GDM1 (cell line): ENCODE measurements at regions not wholly inside any gene's neighbourhood (a gene's known extent, or its start where the extent isn't known, plus 50 kb on each side); places are given as distances from the start of the nearest gene placed in this dataset.
A peak's percentile ranks its signal among the peaks of the same experiment; 100 is the strongest.

Source experiments
- DNase-seq: peaks from one replicate; lab custom pipeline; 2025; lab: John Stamatoyannopoulos, UW

- peak; percentile 22 for DNase-seq
Measured at GRCh38 chr13:76711550-76712182, 174.5 kb downstream of the KCTD12 start.

- no peak for DNase-seq
Measured at GRCh38 chr13:76709851-76710250, 176.4 kb downstream of the KCTD12 start.

GRCh38 chr13:76708138-76708688 is 178.0 kb downstream of the KCTD12 start:
- no peak for DNase-seq

- DNase-seq: no peak
Measured at GRCh38 chr13:76707360-76707759, 178.8 kb downstream of the KCTD12 start.

- no peak for DNase-seq
Measured at GRCh38 chr13:76703621-76704288, 182.4 kb downstream of the KCTD12 start.

- no peak for DNase-seq
Measured at GRCh38 chr13:76703216-76703615, 183.0 kb downstream of the KCTD12 start.

GRCh38 chr13:76697288-76697687 is 188.9 kb downstream of the KCTD12 start:
- no peak for DNase-seq

GRCh38 chr13:76696370-76696769 is 189.8 kb downstream of the KCTD12 start:
- DNase-seq: no peak

GRCh38 chr13:76693086-76693485 is 193.1 kb downstream of the KCTD12 start:
- no peak for DNase-seq

- DNase-seq: no peak
Measured at GRCh38 chr13:76692346-76692745, 193.9 kb downstream of the KCTD12 start.

GRCh38 chr13:76690611-76691010 is 195.6 kb downstream of the KCTD12 start:
- no peak for DNase-seq

GRCh38 chr13:76687467-76687866 is 198.7 kb downstream of the KCTD12 start:
- DNase-seq: peak; percentile 72

- no peak for DNase-seq
Measured at GRCh38 chr13:76685938-76686337, 200.3 kb downstream of the KCTD12 start.

GRCh38 chr13:76684336-76684735 is 201.9 kb downstream of the KCTD12 start:
- no peak for DNase-seq

- DNase-seq: no peak
Measured at GRCh38 chr13:76683854-76684253, 202.4 kb downstream of the KCTD12 start.

- DNase-seq: no peak
Measured at GRCh38 chr13:76683168-76683567, 203.0 kb downstream of the KCTD12 start.

- DNase-seq: no peak
Measured at GRCh38 chr13:76680112-76680511, 206.1 kb downstream of the KCTD12 start.

- DNase-seq: no peak
Measured at GRCh38 chr13:76677043-76677442, 209.2 kb downstream of the KCTD12 start.

- DNase-seq: no peak
Measured at GRCh38 chr13:76672420-76672819, 213.8 kb downstream of the KCTD12 start.

GRCh38 chr13:76668716-76669115 is 217.5 kb downstream of the KCTD12 start:
- no peak for DNase-seq

GRCh38 chr13:76668141-76668540 is 218.1 kb downstream of the KCTD12 start:
- no peak for DNase-seq

- DNase-seq: peak; percentile 63
Measured at GRCh38 chr13:76667551-76667950, 218.7 kb downstream of the KCTD12 start.

GRCh38 chr13:76663592-76664335 is 222.4 kb downstream of the KCTD12 start:
- no peak for DNase-seq
